SK-N-MC (cell line): ENCODE measurements at regions not wholly inside any gene's neighbourhood (a gene's known extent, or its start where the extent isn't known, plus 50 kb on each side); places are given as distances from the start of the nearest gene placed in this dataset.

Source experiments
- EZH2 ChIP-seq: fragments of 200-600 bp; sonication (generic); IDR thresholded peaks from one replicate; pipeline ENCODE4 v1.6.1; 2017; ENCODE audit warnings: antibody characterized with exemption
- POLR2AphosphoS5 ChIP-seq: IDR thresholded peaks from 2 replicates; pipeline ENCODE4 v1.6.1; 2012; ENCODE audit warnings: mild to moderate bottlenecking, low read depth, low read length, borderline replicate concordance

GRCh38 chr3:84759361-84759760 lies 199.4 kb upstream of the CADM2 start:
- TF ChIP-seq EZH2 (no peak), POLR2AphosphoS5 (no peak)
